H1 (cell line): ENCODE measurements at regions not wholly inside any gene's neighbourhood (a gene's known extent, or its start where the extent isn't known, plus 50 kb on each side); places are given as distances from the start of the nearest gene placed in this dataset.

ENCODE experiments used
- CTCF ChIA-PET: fragments of 300-600 bp; sonication (Branson Sonifier 250); formaldehyde crosslinking; loops from one replicate; lab custom pipeline; 2021; ENCODE audit not compliant: partially characterized antibody; lab: Charles Lee
- POLR2A ChIA-PET: fragments of 300-600 bp; sonication (Branson Sonifier 250); formaldehyde crosslinking; loops from one replicate; lab custom pipeline; 2021; ENCODE audit warnings: inconsistent platforms; ENCODE audit not compliant: partially characterized antibody; lab: Charles Lee
- DNase-seq, 2 experiments: peaks; one replicate each; pipeline versions ENCODE4 v3.0.0 to v3.0.0-alpha.2; 2010 to 2022; ENCODE audit warnings: low spot score in 2 of 2, low read depth in 1 of 2, mixed read lengths in 1 of 2
- FAIRE-seq: peaks from 2 replicates; lab custom pipeline; 2011; peaks lifted over from hg19 to GRCh38; lab: Jason Lieb, UNC
- H2AFZ ChIP-seq: 2 replicates; pipeline ENCODE4 v1.8.1; 2012; ENCODE audit warnings: low read length, inconsistent platforms
- H2AK5ac ChIP-seq: 2 replicates; pipeline ENCODE4 v1.6.1; 2013; ENCODE audit warnings: low read depth, low read length
- H2BK120ac ChIP-seq: replicated peaks from 2 replicates; pipeline ENCODE3; 2013; ENCODE audit warnings: low read depth, low read length, inconsistent platforms
- H2BK12ac ChIP-seq: 2 replicates; pipeline ENCODE4 v1.6.1; 2013; ENCODE audit warnings: low read depth, low read length
- H2BK15ac ChIP-seq: 2 replicates; pipeline ENCODE4 v1.6.1; 2013; ENCODE audit warnings: low read length
- H2BK20ac ChIP-seq: 2 replicates; pipeline ENCODE4 v1.6.1; 2013; ENCODE audit warnings: low read length
- H2BK5ac ChIP-seq: 2 replicates; pipeline ENCODE4 v1.6.1; 2013; ENCODE audit warnings: low read depth, low read length
- H3K14ac ChIP-seq: 2 replicates; pipeline ENCODE4 v1.6.1; 2013; ENCODE audit warnings: inconsistent platforms; ENCODE audit not compliant: insufficient read length
- H3K18ac ChIP-seq: 2 replicates; pipeline ENCODE4 v1.6.1; 2013; ENCODE audit warnings: low read length; ENCODE audit errors: extremely low read depth
- H3K23ac ChIP-seq: 2 replicates; pipeline ENCODE4 v1.6.1; 2013; ENCODE audit warnings: inconsistent platforms; ENCODE audit not compliant: insufficient read length
- H3K23me2 ChIP-seq: 2 replicates; pipeline ENCODE4 v1.6.1; 2013; ENCODE audit warnings: low read depth, low read length
- H3K27ac ChIP-seq: 2 replicates; pipeline ENCODE4 v1.6.1; 2011; ENCODE audit warnings: low read depth, low read length, inconsistent platforms
- H3K27me3 ChIP-seq, 4 experiments: replicated peaks in 1 of 4; 1 replicate in 1 of 4; 2 replicates in 3 of 4; pipeline versions ENCODE4 v1.6.1 to v1.8.1; 2011 to 2013; ENCODE audit warnings: low read length in 3 of 4, mild to moderate bottlenecking in 3 of 4, inconsistent platforms in 2 of 4, mixed read lengths in 2 of 4, moderate library complexity in 1 of 4; ENCODE audit not compliant: control insufficient read depth in 3 of 4, insufficient read depth in 3 of 4; ENCODE audit errors: extremely low read depth in 1 of 4
- H3K36me3 ChIP-seq, 4 experiments: 2 replicates each; pipeline versions ENCODE4 v1.6.1 to v1.8.1; 2011 to 2013; ENCODE audit warnings: mild to moderate bottlenecking in 4 of 4, low read length in 3 of 4, moderate library complexity in 2 of 4, control low read depth in 1 of 4, inconsistent platforms in 1 of 4; ENCODE audit not compliant: insufficient read depth in 4 of 4, control insufficient read depth in 2 of 4
- H3K4ac ChIP-seq: replicated peaks from 2 replicates; pipeline ENCODE3; 2013; ENCODE audit warnings: low read length, low read depth, mixed read lengths, inconsistent platforms; ENCODE audit not compliant: insufficient read length
- H3K4me1 ChIP-seq, 4 experiments: replicated peaks in 1 of 4; 1 replicate in 1 of 4; 2 replicates in 3 of 4; pipeline versions ENCODE4 v1.6.1 to v1.8.1; 2011 to 2013; ENCODE audit warnings: low read length in 3 of 4, inconsistent platforms in 2 of 4, mixed read lengths in 1 of 4; ENCODE audit not compliant: insufficient read depth in 4 of 4, control insufficient read depth in 3 of 4
- H3K4me2 ChIP-seq, 2 experiments: 2 replicates each; pipeline versions ENCODE4 v1.6.1 to v1.8.1; 2011 to 2013; ENCODE audit warnings: low read depth in 2 of 2, low read length in 2 of 2, control low read depth in 1 of 2, inconsistent platforms in 1 of 2, mild to moderate bottlenecking in 1 of 2; ENCODE audit not compliant: insufficient read depth in 1 of 2
- H3K4me3 ChIP-seq, 4 experiments: fragments of 200-600, 300-600 bp in 1 of 4; sonication (generic), shearing (Covaris generic), sonication (Bioruptor Twin) in 1 of 4; 2 replicates each; pipeline versions ENCODE4 v1.5.1 to v1.8.1; 2011 to 2016; ENCODE audit warnings: low read length in 4 of 4, low read depth in 3 of 4, control low read depth in 2 of 4, inconsistent platforms in 2 of 4, mild to moderate bottlenecking in 2 of 4, mixed read lengths in 1 of 4, moderate library complexity in 1 of 4; ENCODE audit not compliant: insufficient read depth in 2 of 4; ENCODE audit errors: extremely low read depth in 1 of 4
- H3K56ac ChIP-seq: replicated peaks from 2 replicates; pipeline ENCODE3; 2013; ENCODE audit warnings: low read depth, mild to moderate bottlenecking, mixed read lengths, low read length, inconsistent platforms; ENCODE audit not compliant: insufficient read length
- H3K79me1 ChIP-seq: 2 replicates; pipeline ENCODE4 v1.6.1; 2013; ENCODE audit warnings: low read depth, low read length, control low read depth
- H3K79me2 ChIP-seq, 2 experiments: 2 replicates each; pipeline versions ENCODE4 v1.6.1 to v1.8.1; 2012 to 2013; ENCODE audit warnings: low read length in 2 of 2, mild to moderate bottlenecking in 2 of 2, inconsistent platforms in 1 of 2; ENCODE audit not compliant: insufficient read depth in 2 of 2, control insufficient read depth in 1 of 2
- H3K9ac ChIP-seq, 4 experiments: replicated peaks in 1 of 4; 1 replicate in 1 of 4; 2 replicates in 3 of 4; pipeline versions ENCODE4 v1.6.1 to v1.8.1; 2011 to 2013; ENCODE audit warnings: low read depth in 3 of 4, low read length in 3 of 4, control low read depth in 2 of 4, mild to moderate bottlenecking in 2 of 4, moderate library complexity in 2 of 4, inconsistent platforms in 1 of 4; ENCODE audit errors: extremely low read depth in 1 of 4
- H3K9me3 ChIP-seq, 2 experiments: 2 replicates each; pipeline versions ENCODE4 v1.6.1 to v1.8.1; 2012 to 2013; ENCODE audit warnings: mild to moderate bottlenecking in 2 of 2, moderate library complexity in 2 of 2, control low read depth in 1 of 2, inconsistent platforms in 1 of 2, low read depth in 1 of 2, low read length in 1 of 2, mixed read lengths in 1 of 2; ENCODE audit not compliant: insufficient read depth in 2 of 2
- H4K20me1 ChIP-seq, 2 experiments: replicated peaks in 1 of 2; 2 replicates each; pipeline versions ENCODE3 to v1.8.1; 2011 to 2013; ENCODE audit warnings: inconsistent platforms in 2 of 2, low read length in 2 of 2, mild to moderate bottlenecking in 1 of 2; ENCODE audit not compliant: insufficient read depth in 2 of 2, control insufficient read depth in 1 of 2
- H4K5ac ChIP-seq: 2 replicates; pipeline ENCODE4 v1.6.1; 2013; ENCODE audit warnings: low read length, low read depth, mixed read lengths, inconsistent platforms; ENCODE audit not compliant: insufficient read length
- H4K8ac ChIP-seq: 2 replicates; pipeline ENCODE4 v1.8.0; 2013; ENCODE audit warnings: mild to moderate bottlenecking, moderate library complexity, low read length, inconsistent platforms; ENCODE audit not compliant: insufficient read depth; ENCODE audit errors: extremely low read depth
- H4K91ac ChIP-seq: replicated peaks from 2 replicates; pipeline ENCODE3; 2013; ENCODE audit warnings: low read length, mixed read lengths, inconsistent platforms; ENCODE audit not compliant: insufficient read length
- CTCF ChIP-seq, 3 experiments: IDR thresholded peaks; 1 replicate in 2 of 3; 2 replicates in 1 of 3; pipeline versions ENCODE4 v1.5.1 to v1.6.1; 2011; ENCODE audit warnings: low read length in 3 of 3, mild to moderate bottlenecking in 3 of 3, inconsistent platforms in 2 of 3, low read depth in 1 of 3, moderate library complexity in 1 of 3; ENCODE audit not compliant: insufficient read depth in 1 of 3; ENCODE audit errors: control extremely low read depth in 1 of 3
- MAX ChIP-seq: IDR thresholded peaks from 2 replicates; pipeline ENCODE4 v1.6.1; 2012; ENCODE audit warnings: inconsistent platforms
- RAD21 ChIP-seq, 2 experiments: IDR thresholded peaks in 1 of 2; conservative IDR thresholded peaks in 1 of 2; 2 replicates each; pipeline ENCODE4 v1.6.1; 2011; ENCODE audit warnings: low read depth in 2 of 2, low read length in 2 of 2, improper control_type of control experiment in 1 of 2, inconsistent platforms in 1 of 2, mild to moderate bottlenecking in 1 of 2, moderate library complexity in 1 of 2
- RBBP5 ChIP-seq: IDR thresholded peaks from 2 replicates; pipeline ENCODE4 v1.7.1; 2012; ENCODE audit warnings: low read depth, mild to moderate bottlenecking, inconsistent platforms, low read length, moderate library complexity, borderline replicate concordance
- TBP ChIP-seq: IDR thresholded peaks from 2 replicates; pipeline ENCODE4 v1.6.1; 2011; ENCODE audit warnings: low read depth, low read length, improper control_type of control experiment
- WGBS, 2 experiments: shearing (Covaris generic) in 1 of 2; methylation state at CpG; one replicate each; pipeline versions ENCODE4 v1.1.6 to v1.1.7; 2013 to 2015; ENCODE audit warnings: low lambda C conversion rate in 2 of 2, mixed read lengths in 2 of 2, inconsistent platforms in 1 of 2, low coverage in 1 of 2, missing lambda C conversion rate in 1 of 2; ENCODE audit not compliant: insufficient replicate concordance in 2 of 2, insufficient coverage in 1 of 2, insufficient read length in 1 of 2; ENCODE audit errors: extremely low coverage in 1 of 2, missing lambda C conversion rate in 1 of 2; 5-methylcytosine and 5-hydroxymethylcytosine counted together
- TF ChIP-seq, protein P1 (sequence below): IDR thresholded peaks from 2 replicates; pipeline ENCODE4 v1.6.1; 2012; ENCODE audit warnings: inconsistent platforms

DNA sequence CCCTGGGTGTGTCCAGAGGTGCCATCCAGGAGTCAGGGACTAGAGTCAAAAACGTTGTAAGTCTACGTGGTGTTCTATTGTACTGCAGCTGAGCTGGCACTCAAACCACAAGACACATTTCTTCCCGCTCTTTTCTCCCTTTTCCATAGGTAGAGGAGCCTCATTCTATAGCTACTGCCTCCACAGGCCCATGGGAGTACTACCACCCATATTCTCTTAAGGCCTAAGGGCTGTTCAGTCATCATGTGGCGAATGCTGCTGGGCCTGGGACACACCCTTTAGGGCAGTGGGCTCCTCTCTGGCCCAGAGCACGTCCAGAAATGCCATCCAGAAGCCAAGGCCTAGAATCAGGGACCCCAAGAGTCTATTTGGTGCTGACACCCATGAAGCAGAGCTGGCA, 1271.7 kb downstream of the CNTNAP5 start:
- no peak overlapping the region for H3K4ac ChIP-seq
- TF ChIP-seq CTCF (IDR thresholded peaks at IDR 0.05; ENCODE audit: control extremely low read depth in 1 of 3, insufficient read depth in 1 of 3, low read depth in 1 of 3, low read length in 3 of 3), result peak in 1 of 3 experiments; percentile 27; a peak in 1 of 4 replicates
- TF ChIP-seq RAD21 (IDR thresholded peaks at IDR 0.05 in 1 of 2, conservative IDR thresholded peaks at IDR 0.05 in 1 of 2; ENCODE audit: low read depth in 2 of 2, low read length in 2 of 2), result peak in 1 of 2 experiments; percentile 10; a peak in 2 of 4 replicates
- TF ChIP-seq MAX, result peak; percentile 51; the same call in 1 of the 2 replicates
- TF ChIP-seq TBP, result no peak
- no peak for TF ChIP-seq RBBP5
- TF ChIP-seq, protein P1, sequence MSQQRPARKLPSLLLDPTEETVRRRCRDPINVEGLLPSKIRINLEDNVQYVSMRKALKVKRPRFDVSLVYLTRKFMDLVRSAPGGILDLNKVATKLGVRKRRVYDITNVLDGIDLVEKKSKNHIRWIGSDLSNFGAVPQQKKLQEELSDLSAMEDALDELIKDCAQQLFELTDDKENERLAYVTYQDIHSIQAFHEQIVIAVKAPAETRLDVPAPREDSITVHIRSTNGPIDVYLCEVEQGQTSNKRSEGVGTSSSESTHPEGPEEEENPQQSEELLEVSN, result peak; percentile 95
- H3K27me3 ChIP-seq, result no peaks in the 10 kb centered on the region; a peak in 1 of 7 replicates
- no peaks in the 10 kb centered on the region for H4K20me1 ChIP-seq
- H2AK5ac ChIP-seq, result no peak overlapping the region
- H3K4me1 ChIP-seq, result no peaks in the 10 kb centered on the region
- no peak overlapping the region for H2BK120ac ChIP-seq
- H3K4me3 ChIP-seq, result no peak overlapping the region
- H4K8ac ChIP-seq, result no peak overlapping the region
- no peaks in the 10 kb centered on the region for H3K79me1 ChIP-seq
- no peak overlapping the region for H2BK15ac ChIP-seq
- CTCF ChIA-PET, result interaction anchor here (0.6 to 1.2 kb wide), 4 partner anchors 9 to 135 kb away, joined by 3 to 6 read pairs (median 4); no protein-coding TSS in a partner anchor
- no peak overlapping the region for H2BK20ac ChIP-seq
- WGBS, 2 experiments, result 87% methylated on average over 5 of the region's 5 CpGs; no CpG with 5 or more reads in 1 of the 2 experiments
- H3K23ac ChIP-seq, result no peak overlapping the region
- no peak overlapping the region for H3K9ac ChIP-seq
- no peak overlapping the region for H3K56ac ChIP-seq
- no peak overlapping the region for H4K91ac ChIP-seq
- H3K23me2 ChIP-seq, result no peaks in the 10 kb centered on the region
- H2BK12ac ChIP-seq, result no peak overlapping the region
- no peak overlapping the region for H3K4me2 ChIP-seq
- peaks cover 0 to 4% of the 10 kb centered on the region in 2 experiments; a peak in 1 of 4 replicates for H3K9me3 ChIP-seq
- H2BK5ac ChIP-seq, result no peak overlapping the region
- H2AFZ ChIP-seq, result no peak overlapping the region
- H3K18ac ChIP-seq, result no peak overlapping the region
- H3K79me2 ChIP-seq, result no peaks in the 10 kb centered on the region
- H4K5ac ChIP-seq, result no peak overlapping the region
- DNase-seq (no peak), FAIRE-seq (no peak)
- H3K36me3 ChIP-seq, result no peaks in the 10 kb centered on the region
- no peak overlapping the region for H3K27ac ChIP-seq
- H3K14ac ChIP-seq, result no peak overlapping the region
- POLR2A ChIA-PET, result no interaction called here
